ENCODE measurements at regions not wholly inside any gene's neighbourhood (a gene's known extent, or its start where the extent isn't known, plus 50 kb on each side); places are given as distances from the start of the nearest gene placed in this dataset.
A peak's percentile ranks its signal among the peaks of the same experiment; 100 is the strongest.

GRCh38 chr1:148347781-148348180 is 135.3 kb downstream of the PPIAL4G start:
- TF ChIP-seq, protein P1, sequence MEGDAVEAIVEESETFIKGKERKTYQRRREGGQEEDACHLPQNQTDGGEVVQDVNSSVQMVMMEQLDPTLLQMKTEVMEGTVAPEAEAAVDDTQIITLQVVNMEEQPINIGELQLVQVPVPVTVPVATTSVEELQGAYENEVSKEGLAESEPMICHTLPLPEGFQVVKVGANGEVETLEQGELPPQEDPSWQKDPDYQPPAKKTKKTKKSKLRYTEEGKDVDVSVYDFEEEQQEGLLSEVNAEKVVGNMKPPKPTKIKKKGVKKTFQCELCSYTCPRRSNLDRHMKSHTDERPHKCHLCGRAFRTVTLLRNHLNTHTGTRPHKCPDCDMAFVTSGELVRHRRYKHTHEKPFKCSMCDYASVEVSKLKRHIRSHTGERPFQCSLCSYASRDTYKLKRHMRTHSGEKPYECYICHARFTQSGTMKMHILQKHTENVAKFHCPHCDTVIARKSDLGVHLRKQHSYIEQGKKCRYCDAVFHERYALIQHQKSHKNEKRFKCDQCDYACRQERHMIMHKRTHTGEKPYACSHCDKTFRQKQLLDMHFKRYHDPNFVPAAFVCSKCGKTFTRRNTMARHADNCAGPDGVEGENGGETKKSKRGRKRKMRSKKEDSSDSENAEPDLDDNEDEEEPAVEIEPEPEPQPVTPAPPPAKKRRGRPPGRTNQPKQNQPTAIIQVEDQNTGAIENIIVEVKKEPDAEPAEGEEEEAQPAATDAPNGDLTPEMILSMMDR (IDR thresholded peaks at IDR 0.05) = no peak

DNA sequence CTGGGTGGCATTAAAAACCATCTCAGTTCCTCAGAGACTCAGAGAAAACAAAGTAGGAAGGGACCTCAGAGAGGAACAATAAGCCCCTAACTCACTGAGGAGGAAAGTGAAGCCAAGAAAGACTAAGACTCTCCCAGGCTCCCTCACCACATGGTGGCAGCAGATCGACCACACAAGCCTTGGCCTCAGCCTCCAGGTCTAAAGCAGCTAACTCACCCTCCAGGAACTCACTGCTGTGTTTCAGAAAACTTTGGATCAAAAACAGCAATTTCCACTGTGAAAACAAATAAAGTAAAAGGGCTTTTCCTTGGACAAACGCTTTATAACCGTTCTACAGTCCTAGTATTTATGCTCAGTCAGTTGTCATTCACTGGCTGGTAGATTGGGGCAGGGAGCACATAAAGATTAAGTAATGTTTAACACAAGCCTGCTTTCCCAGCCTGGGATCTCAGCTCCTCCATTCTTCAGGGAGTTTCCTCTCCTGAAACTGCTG is 137.4 kb downstream of the PPIAL4G start:
- TF ChIP-seq, protein P1 (IDR thresholded peaks at IDR 0.05) = peak; percentile 85

DNA sequence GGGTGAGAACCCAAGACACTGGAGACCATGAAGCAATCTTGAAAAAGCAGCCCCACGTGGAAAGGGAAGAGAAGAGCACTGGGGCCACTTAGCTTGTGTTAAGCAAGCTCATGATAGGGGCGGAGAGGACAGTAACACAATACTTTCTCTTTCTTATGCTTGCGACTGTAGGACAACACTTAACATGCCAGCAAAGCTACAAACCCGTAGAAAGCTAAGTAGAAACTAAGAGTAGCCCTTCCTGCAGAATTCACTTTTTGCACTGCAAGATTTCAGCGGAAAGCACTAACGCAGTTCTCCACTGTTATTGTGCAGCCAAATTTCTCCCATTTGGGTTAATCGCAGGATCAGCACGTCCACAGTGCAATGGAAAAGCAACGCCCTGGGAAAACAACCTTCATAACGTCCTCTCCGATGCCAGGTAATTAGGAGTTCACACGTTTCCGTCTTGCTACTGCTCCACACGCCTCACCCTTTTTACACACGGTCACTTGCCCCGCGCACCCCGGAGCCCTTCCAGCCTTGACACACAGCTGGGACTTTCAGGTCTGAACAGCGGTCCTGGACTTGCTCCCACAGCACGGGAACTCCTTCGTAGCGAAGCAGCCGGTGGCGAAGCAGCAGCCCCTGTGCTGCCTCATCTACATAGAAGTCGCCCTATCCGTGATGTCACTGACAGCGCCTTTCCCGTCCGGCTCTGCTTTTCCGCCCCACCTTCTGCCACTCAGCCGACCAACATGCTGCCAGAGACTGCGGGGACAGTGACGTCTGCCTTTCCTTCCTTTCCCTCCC is 148.6 kb downstream of the PPIAL4G start:
- TF ChIP-seq, protein P1 (IDR thresholded peaks at IDR 0.05) = no peak

GRCh38 chr1:148333875-148334338 is 149.2 kb downstream of the PPIAL4G start:
- TF ChIP-seq, protein P1 (IDR thresholded peaks at IDR 0.05) = no peak

GRCh38 chr1:148328884-148329283 is 154.2 kb downstream of the PPIAL4G start:
- TF ChIP-seq, protein P1 (IDR thresholded peaks at IDR 0.05) = no peak

DNA sequence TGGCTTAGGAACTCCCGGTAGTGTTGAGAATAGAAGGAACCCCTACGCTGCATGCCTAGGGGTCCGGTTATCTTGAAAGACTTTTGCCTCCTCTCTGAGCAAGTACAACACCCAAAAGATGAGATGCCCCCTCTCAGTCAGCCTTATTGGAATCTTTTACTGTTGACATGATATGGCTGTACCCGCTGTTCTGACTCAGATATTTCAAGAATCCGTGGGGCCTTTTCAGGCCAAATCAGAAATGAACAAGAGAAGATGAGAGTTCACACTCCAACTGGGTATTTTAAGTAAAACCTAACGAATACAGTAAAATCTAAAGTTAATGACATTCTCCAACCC is 164.2 kb downstream of the PPIAL4G start:
- TF ChIP-seq, protein P1 (IDR thresholded peaks at IDR 0.05) = no peak

DNA sequence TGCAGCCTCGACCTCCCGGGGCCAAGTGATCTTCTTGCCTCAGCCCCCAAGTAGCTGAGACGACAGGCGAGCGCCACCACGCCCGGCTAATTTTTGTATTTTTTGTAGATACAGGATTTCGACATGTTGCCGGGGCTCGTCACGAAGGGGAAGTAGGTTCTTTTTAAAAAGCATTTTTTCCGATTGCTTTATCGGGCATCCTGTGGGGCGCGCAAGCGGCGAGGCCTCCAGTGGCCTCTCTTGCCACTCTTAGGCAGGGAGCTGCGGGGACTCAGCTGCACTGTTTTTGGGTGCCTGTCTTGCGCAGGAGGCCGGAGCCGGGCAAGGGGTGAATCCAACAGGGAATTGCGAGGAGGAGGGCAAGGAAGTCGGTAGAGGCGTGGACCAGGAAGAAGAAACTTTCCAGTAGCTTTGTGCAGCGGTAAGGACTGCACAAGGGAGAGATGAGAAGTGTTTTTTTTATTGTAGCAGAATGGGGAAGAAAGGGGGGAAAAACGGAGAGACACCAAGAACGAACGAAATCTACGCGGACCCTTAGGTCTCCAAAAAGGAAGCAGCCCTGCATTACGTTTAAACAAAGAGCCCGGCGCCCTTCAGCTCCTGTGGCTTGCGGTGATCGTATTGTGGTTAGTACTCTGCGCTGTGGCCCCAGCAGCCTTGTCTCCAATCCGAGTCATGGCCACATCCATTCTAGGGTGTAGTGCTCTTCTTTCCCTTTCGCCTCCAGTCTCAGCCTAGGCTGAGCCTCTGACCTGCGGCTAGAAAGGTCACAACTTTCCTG is 164.8 kb downstream of the PPIAL4G start:
- TF ChIP-seq, protein P1 (IDR thresholded peaks at IDR 0.05) = no peak

All from LNCAP (cell line).